ENCODE measurements at regions not wholly inside any gene's neighbourhood (a gene's known extent, or its start where the extent isn't known, plus 50 kb on each side); places are given as distances from the start of the nearest gene placed in this dataset.

GRCh38 chr10:62471711-62472110 lies 97.5 kb downstream of the ZNF365 start:
- no peak for TF ChIP-seq JUNB (IDR thresholded peaks at IDR 0.05; ENCODE audit: unreplicated experiment)
- no peak for TF ChIP-seq EZH2phosphoT487 (IDR thresholded peaks at IDR 0.05; ENCODE audit: unreplicated experiment)
- TF ChIP-seq CTCF (conservative IDR thresholded peaks at IDR 0.05; ENCODE audit: low read depth in 2 of 2), result no peak
- no peak for TF ChIP-seq POLR2AphosphoS5 (IDR thresholded peaks at IDR 0.05; ENCODE audit: low read depth)
